GM21825 (cell line): ENCODE measurements at regions not wholly inside any gene's neighbourhood (a gene's known extent, or its start where the extent isn't known, plus 50 kb on each side); places are given as distances from the start of the nearest gene placed in this dataset.

ENCODE experiments used
- ATAC-seq: cut with Tn5 transposase; IDR thresholded peaks from one replicate; pipeline ENCODE4 v1.9.1; 2021; ENCODE audit warnings: mild to moderate bottlenecking, moderate library complexity; ENCODE audit not compliant: unreplicated experiment

DNA sequence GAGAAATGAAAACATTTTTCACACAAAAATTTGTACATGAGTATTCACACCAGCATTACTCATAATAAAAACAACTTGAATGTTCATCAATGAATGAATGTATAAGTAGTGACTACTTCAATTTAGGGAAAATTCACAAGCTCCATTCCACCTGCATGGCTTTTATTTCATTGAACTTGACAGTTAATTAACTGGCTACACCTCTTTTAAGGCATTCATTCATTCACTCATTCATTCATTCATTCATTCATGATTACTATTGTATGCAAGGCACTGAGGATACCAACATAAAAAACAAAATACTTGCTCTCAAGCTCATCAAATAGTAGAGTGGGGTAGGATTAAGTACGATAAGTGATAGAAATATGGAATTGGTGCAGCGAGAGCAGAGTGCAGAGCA is 198.3 kb upstream of the DLGAP1 start:
- no peak for ATAC-seq

DNA sequence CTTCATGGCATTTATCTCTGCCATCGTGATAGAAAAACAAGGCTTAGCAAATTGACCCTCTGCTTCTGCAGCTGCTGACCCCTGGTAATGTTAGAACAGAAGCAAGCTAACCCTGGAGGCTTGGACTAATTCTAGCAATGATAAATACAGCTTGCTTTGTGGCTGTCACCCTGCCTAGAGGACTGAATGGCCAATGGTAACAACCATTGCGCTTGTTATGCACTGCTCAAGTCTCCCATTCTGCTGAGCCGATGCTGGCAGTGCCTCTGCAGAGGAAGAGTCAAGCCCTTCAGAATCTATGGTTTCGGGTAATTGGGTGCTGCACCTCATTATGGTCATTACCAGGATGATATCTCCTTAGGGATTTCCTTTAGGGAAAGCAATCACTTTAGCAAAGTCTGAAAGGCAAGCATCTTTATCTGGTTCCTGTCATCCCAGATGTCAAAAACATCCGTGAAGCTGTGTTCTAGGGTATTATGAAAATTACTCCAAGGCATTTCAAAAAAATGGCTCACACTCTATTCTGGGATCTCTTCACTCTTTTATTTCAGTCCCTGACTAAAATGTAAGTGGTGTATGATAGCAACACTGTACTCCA is 186.8 kb upstream of the DLGAP1 start:
- no peak for ATAC-seq

DNA sequence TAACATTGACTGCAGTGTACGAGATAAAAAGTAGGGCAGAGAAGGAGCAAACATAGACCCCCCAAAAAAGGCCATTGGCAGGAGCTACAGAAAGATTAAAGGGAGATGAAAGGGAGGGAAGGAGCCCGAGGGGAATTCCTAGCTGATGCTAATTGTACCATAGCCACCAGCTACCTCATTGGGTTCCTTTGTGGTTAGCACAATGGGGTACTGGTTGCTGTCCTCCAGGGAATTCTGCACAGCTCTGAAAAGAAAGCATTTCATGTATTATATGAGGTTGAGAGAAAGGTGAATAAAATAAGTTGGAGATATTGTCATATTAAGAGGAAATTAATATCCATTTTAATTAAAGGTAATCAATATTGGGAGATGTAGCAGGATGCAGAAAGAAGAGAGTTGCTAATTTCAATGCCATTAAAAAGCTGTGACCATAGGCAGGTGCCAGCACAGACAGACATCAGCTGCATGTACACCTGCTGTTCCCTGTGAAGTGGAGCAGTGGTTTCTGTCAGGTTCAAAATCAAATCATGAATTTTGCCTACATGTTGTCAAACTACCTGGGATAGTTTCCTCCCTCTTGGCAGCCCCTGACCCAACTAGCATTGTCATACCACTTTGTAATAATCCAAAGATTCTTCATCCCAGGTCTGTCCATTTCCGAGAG is 185.4 kb upstream of the DLGAP1 start:
- ATAC-seq = no peak

DNA sequence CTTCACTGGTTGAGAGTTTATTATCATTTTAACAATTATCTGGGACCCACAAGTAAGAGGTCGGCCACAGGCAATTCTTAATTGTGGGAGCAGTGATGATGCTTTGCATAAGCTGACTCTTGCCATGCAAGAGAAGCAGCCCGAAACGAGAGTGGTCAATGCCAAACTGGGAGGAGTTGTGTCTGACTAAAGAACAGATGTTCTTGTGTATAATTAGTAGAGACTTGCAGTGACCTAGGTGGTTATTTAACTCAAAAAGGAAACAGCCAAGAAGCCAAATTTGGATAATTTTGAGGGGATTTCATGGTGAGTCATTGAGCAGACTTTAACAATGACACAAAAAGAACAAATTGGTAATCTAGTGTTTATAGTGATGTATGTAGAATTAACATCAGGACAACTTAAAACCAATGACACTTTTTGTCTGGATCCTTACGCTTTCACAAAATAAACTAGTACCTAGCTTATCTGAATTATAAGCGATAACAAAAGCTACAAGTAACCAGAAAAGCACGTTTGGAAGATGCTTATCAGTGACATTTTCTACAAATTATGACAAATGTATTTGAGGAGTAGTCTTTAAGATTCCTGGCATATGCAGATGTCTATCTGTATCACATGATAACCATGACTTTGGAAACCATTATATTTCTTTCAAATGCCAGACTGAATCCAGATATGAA is 184.7 kb upstream of the DLGAP1 start:
- ATAC-seq = peak; percentile 86

DNA sequence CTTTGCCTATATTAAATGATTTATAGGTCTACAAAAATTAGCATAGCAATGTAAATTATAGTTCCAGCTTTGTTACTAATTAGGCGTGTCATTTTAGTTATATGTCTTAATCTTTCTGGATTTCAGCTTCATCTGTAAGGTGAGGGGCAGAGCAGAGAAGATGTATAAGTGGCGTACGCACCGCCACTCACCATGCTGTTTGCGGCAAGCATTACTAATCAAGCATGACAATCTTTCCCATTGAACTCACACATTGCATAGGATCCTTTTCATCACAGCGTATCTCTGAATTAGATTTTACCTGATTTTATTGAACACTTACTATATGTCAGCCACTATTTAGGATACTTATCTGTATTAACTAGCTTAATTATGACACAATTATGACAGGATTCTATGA is 183.6 kb upstream of the DLGAP1 start:
- ATAC-seq = no peak

DNA sequence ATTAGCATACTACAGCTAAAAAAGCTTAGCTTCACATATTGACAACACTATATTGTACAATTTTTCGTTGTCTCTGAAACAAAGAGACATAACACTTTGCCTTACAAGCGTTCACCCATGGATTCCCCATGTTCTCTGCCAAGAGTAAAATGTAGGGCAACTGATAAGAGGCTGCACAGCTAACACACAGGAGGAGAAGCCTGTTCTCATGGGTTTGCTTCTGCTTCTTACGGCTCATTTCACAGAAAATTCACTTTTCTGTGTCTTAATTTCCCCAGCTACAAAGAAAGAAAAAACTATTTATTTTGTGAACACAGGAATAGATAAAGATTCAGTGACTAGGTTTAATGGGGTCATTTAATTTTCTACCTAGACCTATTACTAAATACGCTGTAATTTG is 182.8 kb upstream of the DLGAP1 start:
- ATAC-seq = no peak

DNA sequence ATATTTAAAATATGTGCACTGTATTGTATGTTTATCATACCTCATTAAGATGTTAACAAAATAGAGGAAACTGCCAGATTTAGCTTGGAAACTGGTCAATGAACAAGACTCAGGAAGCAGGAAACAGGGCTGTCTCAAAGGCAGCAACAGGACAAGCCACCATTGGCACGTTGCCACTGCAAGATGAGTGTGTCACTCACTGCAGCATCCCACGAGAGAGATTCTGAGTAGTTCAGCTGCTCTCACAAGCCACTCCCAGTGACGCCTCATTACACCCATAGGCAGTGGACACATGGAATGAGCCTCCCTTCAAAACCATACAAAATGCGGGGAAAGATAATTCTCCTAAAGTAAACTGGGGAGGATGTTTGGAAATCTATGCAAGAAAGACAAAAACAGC is 181.9 kb upstream of the DLGAP1 start:
- no peak for ATAC-seq

DNA sequence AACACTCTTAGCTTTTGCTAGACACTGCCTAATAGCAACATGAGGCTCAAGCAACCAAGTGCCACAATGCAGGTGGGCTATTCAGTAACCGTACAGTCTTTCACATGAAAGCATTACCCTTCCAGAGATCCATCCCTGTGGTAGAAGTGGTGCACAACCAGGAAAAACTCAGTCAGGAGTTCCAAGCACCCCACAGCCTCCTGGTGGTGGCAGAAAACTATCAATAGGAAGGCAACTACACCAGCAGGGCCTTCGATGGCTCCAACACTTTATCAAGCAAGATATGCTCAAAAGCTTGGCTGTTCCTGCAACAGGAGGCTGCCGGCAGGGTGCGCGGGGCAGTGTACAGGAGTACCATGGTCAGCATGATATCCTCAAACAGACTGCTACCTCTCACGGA is 176.1 kb upstream of the DLGAP1 start:
- no peak for ATAC-seq

DNA sequence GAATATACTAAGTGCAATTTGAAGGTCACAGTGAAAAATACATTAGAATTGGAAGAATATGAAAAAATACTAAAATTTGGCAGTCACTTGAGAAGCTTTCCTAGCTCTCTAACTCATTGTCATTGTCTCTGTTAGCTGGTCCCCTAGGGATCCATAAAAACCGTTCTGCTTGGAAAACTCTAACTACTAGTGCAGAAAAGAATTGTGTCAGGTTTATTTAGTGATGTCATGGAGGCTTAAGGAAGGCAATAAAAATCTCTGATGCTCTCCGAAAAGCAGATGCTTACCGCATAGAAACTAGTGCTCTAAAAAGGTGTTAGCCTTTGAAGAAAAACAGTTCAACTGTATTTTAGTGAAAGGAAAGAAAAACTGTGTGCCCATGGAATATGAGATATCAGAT is 150.1 kb upstream of the DLGAP1 start:
- ATAC-seq = no peak

DNA sequence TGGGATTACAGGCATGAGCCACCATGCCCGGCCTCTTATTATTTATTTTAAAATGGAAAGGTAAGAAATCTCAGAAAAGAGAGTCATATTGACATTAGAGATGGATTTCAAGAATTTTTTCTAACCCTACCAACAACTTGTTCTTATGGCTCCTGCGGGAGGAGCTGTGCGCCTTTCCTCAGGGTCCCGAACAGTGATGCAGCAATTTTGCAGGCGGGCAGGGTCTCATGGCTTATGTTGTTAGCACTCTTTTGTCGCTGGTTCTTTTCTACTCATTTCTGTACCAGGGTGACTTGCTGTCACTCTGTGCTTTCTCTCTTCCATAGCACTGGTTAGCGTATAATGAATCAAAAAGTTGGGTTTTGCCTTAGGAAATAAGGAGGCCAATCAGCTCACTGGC is 148.8 kb upstream of the DLGAP1 start:
- no peak for ATAC-seq

DNA sequence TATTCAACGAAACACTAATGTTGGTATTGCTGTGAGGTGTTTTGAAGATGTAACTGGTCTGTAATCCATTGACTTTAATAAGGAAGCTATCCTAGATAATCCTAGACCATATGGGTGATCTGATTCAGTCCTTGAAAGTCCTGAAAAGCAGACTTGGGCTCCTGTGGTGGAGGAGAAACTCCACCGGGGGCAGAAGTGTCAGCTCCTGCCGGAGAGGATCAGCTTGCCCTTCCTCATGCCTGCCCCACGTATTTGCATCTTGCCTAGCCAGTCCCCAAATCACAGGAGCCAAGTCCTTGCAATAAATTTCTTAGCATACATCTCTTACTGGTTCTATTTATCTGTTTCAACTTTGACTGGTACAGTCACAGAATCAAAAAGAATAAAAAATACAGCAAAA is 144.2 kb upstream of the DLGAP1 start:
- ATAC-seq = no peak

DNA sequence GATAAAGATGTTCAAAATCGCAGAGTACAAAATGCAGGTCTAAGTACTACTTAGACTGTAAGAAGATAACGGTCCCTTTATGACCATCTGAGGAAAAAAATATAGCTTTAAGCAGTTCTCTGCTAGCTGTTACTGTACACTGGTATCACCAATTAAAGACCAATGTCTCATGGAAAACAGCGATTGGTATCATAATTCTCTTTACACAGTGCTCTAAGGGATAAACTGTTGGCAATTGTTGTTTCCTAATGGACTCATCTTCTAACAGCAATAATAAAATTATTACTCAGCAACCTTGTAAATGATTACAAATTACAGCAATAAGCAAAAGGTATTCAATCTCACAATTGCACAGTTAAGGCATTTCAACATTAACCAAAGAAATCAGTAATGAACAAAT is 142.2 kb upstream of the DLGAP1 start:
- no peak for ATAC-seq

DNA sequence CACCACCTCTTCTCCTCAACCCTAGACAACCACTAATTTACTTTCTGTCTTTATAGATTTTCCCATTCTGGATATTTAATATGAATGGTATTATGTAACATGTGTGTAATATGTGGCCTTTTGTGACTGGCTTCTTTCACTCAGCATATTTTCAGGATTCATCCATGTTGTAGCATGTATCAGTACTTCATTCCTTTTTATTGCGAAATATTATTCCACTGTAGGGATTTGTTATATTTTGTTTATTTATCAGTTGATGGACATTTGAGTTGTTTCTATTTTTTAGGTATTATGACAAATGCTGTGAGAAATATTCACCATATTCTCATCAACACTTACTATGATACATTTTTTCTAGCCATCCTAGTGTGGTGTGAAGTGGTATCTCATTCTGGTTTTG is 138.8 kb upstream of the DLGAP1 start:
- no peak for ATAC-seq

DNA sequence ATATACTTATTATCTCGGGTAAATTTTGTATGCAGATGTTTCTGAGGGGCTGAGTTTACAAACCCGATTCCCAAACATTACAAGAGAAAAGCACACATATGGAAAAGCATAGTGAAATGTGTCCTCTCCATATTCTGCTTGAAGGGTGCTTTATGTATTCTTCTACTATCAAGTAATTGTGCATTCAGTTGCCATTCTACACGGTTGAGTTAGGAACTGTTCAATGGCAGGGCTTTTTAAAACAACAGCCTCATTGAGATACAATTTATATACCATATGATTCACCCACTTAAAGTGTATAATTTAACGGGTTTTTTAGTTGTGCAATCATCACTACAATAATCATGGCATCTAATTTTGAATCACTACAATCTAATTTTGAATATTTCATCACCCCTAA is 138.4 kb upstream of the DLGAP1 start:
- ATAC-seq = no peak

DNA sequence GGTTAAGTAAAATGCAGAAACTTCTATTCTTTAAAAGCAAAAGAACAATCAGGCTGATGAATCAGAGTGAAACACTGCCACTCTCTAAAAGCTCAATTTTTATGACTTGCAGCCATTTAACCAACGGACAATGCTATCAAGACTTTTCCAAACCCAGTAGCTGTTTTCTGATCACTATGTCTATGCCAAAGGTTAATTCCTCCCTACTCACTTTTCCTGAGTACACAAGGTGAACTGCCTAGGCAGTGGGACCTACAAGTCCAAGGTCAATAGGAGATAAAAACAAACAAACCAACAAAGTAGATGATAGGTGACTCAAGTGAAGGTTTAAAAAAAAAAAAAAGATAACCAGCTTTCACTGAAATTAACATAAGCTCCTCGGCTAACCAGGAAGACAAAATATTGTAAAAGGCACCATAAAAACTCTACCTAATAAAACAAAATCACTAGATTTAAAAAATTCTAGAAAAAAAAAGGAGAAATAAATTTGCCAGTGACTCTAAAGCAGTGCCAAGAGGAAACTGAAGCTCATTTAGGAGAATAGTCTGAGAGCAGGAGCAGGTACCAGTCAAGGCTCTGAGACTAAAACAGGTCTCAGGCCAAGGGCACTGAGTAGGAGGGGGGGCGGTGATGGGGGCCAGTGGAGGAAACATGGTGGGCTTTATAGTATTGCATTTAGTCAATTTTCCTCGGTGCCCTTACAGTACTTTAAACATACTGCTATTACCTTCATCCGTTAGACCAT is 134.1 kb upstream of the DLGAP1 start:
- no peak for ATAC-seq

DNA sequence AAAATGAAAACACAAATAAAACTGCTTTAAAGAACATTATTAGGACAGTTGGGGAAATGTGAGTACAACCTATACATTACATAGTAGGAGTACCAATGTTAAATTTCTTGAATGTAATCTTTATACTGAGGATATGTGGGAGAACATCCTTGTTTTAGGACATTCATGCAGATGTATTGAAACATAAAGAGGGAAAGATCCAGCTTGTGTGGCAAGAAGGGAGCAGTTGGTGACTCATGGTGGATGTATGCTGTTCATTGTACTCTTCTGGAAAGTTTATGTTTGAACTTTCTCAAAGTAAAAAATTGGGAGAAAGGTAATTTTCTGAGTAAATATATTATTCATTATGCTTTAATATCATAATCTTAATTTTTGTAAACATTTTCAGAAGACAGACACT is 132.1 kb upstream of the DLGAP1 start:
- no peak for ATAC-seq

DNA sequence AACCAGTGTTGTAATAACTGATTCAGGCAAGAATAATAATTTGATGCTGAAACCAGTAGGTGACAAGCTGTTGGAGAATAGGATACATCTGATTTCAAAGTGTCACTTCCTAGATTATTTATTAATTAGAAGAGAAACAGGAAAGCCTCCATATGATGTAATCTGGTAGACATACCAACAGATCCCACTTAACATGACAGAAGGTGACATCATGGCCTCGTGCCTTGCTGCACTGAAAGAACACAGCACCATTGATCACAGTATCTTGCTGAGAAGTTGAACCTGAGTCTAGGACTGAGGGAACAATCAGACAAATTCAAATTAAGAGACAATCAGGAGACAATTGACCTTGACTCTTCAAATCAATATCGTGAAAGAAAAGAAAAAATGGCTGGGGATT is 131.6 kb upstream of the DLGAP1 start:
- ATAC-seq = no peak

DNA sequence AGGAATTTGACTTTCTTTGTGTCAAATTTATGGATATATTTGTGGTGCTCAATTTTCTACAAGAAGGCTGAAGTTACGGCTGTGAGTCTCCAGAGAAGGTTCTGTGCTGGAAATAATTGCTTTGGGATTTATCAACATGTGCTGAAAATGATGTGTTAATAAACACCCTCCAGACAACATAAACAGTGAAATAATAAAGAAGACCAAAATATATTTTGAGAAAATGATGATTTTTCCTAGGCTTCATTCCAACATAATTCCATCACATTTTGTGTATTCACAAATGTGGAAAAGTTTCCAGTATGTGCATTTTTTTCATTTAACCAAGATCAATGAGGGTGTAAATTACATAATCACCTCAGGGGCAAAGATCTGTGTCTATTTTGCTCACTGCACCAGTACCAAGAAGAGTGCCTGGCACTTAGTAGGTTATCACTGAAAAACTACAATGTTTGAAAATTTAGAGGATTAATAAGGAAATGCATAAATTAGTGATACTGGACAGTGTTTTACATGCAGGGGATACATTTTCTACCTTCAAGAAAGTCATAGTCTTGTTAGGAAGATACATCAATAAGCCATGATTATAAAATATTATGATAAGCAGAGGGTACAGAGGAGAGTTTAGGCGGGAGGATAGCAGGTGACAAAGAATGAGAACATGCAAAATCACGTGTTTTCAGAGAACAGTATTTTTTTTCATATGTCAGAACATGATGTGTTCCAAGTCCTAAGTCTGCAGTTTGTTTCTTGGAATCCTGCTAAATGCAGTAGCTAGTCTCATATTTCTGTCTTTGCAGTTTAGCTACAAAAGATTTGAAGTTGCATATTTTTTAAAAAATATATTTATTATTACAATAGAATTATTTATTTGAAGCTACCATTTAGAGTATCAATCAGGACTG is 127.6 kb upstream of the DLGAP1 start:
- no peak for ATAC-seq

DNA sequence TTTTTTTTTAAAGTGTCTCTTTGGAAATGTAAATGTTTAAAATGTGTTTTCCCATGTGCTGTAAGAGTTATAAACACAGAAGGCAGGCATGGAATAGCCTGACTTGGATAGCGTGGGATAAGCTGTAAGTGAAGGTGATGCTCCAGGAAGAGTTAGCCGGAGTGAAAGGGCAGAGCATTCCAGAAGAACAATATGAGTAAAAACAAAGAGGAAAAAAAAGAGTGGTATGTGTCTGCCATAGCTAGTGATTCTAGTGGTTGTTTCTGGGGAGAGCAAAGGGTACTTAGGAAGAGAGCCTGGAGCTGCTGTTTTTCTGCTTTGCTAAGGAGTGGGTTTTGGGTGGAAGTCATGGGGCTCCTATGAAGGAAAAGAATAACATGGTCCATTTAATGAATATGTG is 126.9 kb upstream of the DLGAP1 start:
- no peak for ATAC-seq

DNA sequence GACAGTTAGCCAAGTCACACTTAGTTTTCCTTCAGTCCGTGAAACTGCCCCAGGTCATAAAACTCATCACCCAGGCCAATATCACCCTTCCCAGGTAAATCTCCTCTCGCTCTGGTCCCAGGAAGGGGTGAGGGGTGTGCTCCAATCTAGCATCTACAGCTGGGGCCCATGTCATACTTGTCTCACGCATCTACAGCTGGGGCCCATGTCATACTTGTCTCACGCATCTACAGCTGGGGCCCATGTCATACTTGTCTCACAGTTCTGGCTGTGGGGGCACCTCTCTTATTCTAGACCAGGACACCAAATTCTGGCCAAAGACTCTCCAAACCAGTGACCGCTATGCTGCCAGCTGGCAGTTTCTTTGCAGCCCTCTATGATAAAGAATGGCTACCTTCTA is 123.3 kb upstream of the DLGAP1 start:
- no peak for ATAC-seq

DNA sequence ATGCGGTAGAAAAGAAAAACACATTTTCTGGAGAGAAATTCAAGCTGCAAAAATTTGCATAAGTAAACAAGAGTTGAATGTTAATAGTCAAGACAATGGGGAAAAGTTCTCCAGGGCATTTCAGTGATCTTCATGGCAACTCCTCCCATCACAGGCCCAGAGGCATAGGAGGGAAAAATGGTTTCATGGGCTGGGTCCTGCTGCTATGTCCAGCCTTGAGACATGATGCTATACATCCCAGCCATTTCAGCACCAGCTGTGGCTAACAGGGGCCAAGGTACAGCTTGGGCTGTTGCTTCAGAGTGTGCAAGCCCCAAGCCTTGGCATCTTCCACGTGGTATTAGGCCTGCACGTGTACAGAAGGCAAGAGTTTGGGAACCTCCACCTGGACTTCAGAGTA is 118.6 kb upstream of the DLGAP1 start:
- no peak for ATAC-seq
